HL-60 (cell line): ENCODE measurements at regions not wholly inside any gene's neighbourhood (a gene's known extent, or its start where the extent isn't known, plus 50 kb on each side); places are given as distances from the start of the nearest gene placed in this dataset.

Experiments
- CTCF ChIP-seq: IDR thresholded peaks from one replicate; pipeline ENCODE4 v1.5.1; 2011; ENCODE audit warnings: low read length, control low read depth, inconsistent platforms; ENCODE audit not compliant: insufficient read depth
- POLR2AphosphoS5 ChIP-seq: IDR thresholded peaks from 2 replicates; pipeline ENCODE4 v1.6.1; 2012; ENCODE audit warnings: low read depth
- SPI1 ChIP-seq: IDR thresholded peaks from 2 replicates; pipeline ENCODE4 v1.6.1; 2012; ENCODE audit warnings: low read depth, mild to moderate bottlenecking, borderline replicate concordance

DNA sequence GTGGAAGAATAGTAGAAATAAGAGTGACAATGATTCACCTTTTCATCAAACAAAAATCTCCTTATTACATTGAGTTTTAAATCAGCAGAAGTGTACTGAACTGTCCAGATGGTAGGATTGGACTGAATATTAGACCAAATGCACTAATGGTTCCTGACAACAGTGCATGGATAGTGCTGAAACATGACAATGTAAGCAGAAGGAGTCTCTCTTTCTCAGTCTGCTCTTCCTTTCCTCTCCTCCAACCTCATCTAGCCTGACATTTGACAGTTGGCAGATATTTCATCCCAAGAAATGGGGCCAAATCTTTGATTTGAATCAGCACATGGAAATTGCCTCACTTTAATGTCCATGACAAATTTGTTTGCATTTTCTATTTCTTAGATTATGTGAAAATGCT, 225.1 kb upstream of the PLSCR5 start:
- no peak for TF ChIP-seq CTCF
- no peak for TF ChIP-seq SPI1
- TF ChIP-seq POLR2AphosphoS5, result no peak
